Mesothelial cell of epicardium (in vitro differentiated cells): ENCODE measurements at regions not wholly inside any gene's neighbourhood (a gene's known extent, or its start where the extent isn't known, plus 50 kb on each side); places are given as distances from the start of the nearest gene placed in this dataset.
A peak's percentile ranks its signal among the peaks of the same experiment; 100 is the strongest.
"Not testable (repeated sequence)": the region's sequence is repeated elsewhere in the genome, so short reads cannot be mapped to it uniquely, and the experiment has no call there.

Experiments
- DNase-seq, 2 experiments: peaks; one replicate each; pipeline ENCODE4 v3.0.0; 2021; ENCODE audit warnings: low spot score in 2 of 2; ENCODE audit not compliant: unreplicated experiment in 2 of 2
- H3K27ac Mint-ChIP-seq: 2 replicates; pipeline ENCODE4 v1.8.0; 2021; ENCODE audit warnings: mixed read lengths
- H3K27me3 Mint-ChIP-seq: 2 replicates; pipeline ENCODE4 v1.8.0; 2021; ENCODE audit warnings: low read depth, mixed read lengths
- H3K36me3 Mint-ChIP-seq: 2 replicates; pipeline ENCODE4 v1.8.0; 2021; ENCODE audit warnings: mixed read lengths
- H3K4me1 Mint-ChIP-seq: 2 replicates; pipeline ENCODE4 v1.8.0; 2021; ENCODE audit warnings: mixed read lengths
- H3K4me3 Mint-ChIP-seq: 2 replicates; pipeline ENCODE4 v1.8.0; 2021; ENCODE audit warnings: mild to moderate bottlenecking, moderate library complexity, mixed read lengths
- H3K9me3 Mint-ChIP-seq: 2 replicates; pipeline ENCODE4 v1.8.0; 2021; ENCODE audit warnings: mixed read lengths
- CTCF ChIP-seq: fragments of 200-600 bp; sonication (generic); IDR thresholded peaks from one replicate; pipeline ENCODE4 v1.5.0; 2021; ENCODE audit warnings: antibody characterized with exemption; ENCODE audit not compliant: unreplicated experiment

GRCh38 chr5:147095740-147096139 lies 139.1 kb upstream of the STK32A start:
- peaks cover 24% of the 10 kb centered on the region for H3K4me1 Mint-ChIP-seq
- H3K27ac Mint-ChIP-seq, result no peak overlapping the region
- H3K27me3 Mint-ChIP-seq, result no peaks in the 10 kb centered on the region
- H3K9me3 Mint-ChIP-seq, result no peaks in the 10 kb centered on the region
- TF ChIP-seq CTCF, result no peak
- no peak for DNase-seq
- H3K36me3 Mint-ChIP-seq, result no peaks in the 10 kb centered on the region
- H3K4me3 Mint-ChIP-seq, result no peak overlapping the region

GRCh38 chr5:147098233-147098790 lies 136.5 kb upstream of the STK32A start:
- peak; percentile 63 for TF ChIP-seq CTCF
- H3K27ac Mint-ChIP-seq, result peak overlapping the region; percentile 13
- H3K4me3 Mint-ChIP-seq, result no peak overlapping the region
- no peaks in the 10 kb centered on the region for H3K36me3 Mint-ChIP-seq
- no peaks in the 10 kb centered on the region for H3K9me3 Mint-ChIP-seq
- no peaks in the 10 kb centered on the region for H3K27me3 Mint-ChIP-seq
- no peak for DNase-seq
- peaks cover 20% of the 10 kb centered on the region for H3K4me1 Mint-ChIP-seq

- Mint-ChIP-seq H3K27ac (no peak overlapping the region), H3K27me3 (no peaks in the 10 kb centered on the region), H3K4me1 (peaks cover 11% of the 10 kb centered on the region), H3K9me3 (no peaks in the 10 kb centered on the region), H3K4me3 (no peak overlapping the region), H3K36me3 (no peaks in the 10 kb centered on the region)
- no peak for DNase-seq
- no peak for TF ChIP-seq CTCF
Measured at GRCh38 chr5:147101659-147102369, 133.0 kb upstream of the STK32A start.

GRCh38 chr5:147112899-147113298 lies 121.9 kb upstream of the STK32A start:
- H3K4me3 Mint-ChIP-seq, result no peak overlapping the region
- H3K27me3 Mint-ChIP-seq, result no peaks in the 10 kb centered on the region
- no peak for TF ChIP-seq CTCF
- no peak overlapping the region for H3K27ac Mint-ChIP-seq
- H3K9me3 Mint-ChIP-seq, result peaks cover 15% of the 10 kb centered on the region
- no peaks in the 10 kb centered on the region for H3K4me1 Mint-ChIP-seq
- no peaks in the 10 kb centered on the region for H3K36me3 Mint-ChIP-seq
- DNase-seq, result no peak

- no peak for DNase-seq
- Mint-ChIP-seq H3K27ac (no peak overlapping the region), H3K36me3 (peaks cover 2% of the 10 kb centered on the region), H3K9me3 (peaks cover 26% of the 10 kb centered on the region), H3K27me3 (no peaks in the 10 kb centered on the region), H3K4me3 (no peak overlapping the region), H3K4me1 (no peaks in the 10 kb centered on the region)
- TF ChIP-seq CTCF, result no peak
Measured at GRCh38 chr5:147113967-147114366, 120.9 kb upstream of the STK32A start.

- H3K4me1 Mint-ChIP-seq, DNase-seq, H3K4me3 Mint-ChIP-seq, H3K27me3 Mint-ChIP-seq, H3K36me3 Mint-ChIP-seq, H3K27ac Mint-ChIP-seq: not testable (repeated sequence)
- peaks cover 40% of the 10 kb centered on the region for H3K9me3 Mint-ChIP-seq
Measured at GRCh38 chr5:147139759-147140158, 95.1 kb upstream of the STK32A start.
